Coronary artery (tissue), 2 donors: ENCODE measurements at regions not wholly inside any gene's neighbourhood (a gene's known extent, or its start where the extent isn't known, plus 50 kb on each side); places are given as distances from the start of the nearest gene placed in this dataset.

Experiments used
- DNase-seq: peaks from one replicate; pipeline ENCODE4 v3.0.0-alpha.2; 2017; ENCODE audit warnings: low spot score
- H3K27ac ChIP-seq, 2 donors: fragments of 200-600 bp; sonication (generic); one replicate each; pipeline ENCODE4 v1.5.1; 2016 to 2019
- H3K4me3 ChIP-seq: fragments of 200-600 bp; sonication (generic); 2 replicates; pipeline ENCODE4 v1.5.1; 2016; ENCODE audit warnings: mild to moderate bottlenecking, moderate library complexity
- CTCF ChIP-seq: fragments of 200-600 bp; sonication (generic); IDR thresholded peaks from one replicate; pipeline ENCODE4 v1.5.1; 2019; ENCODE audit warnings: antibody characterized with exemption

GRCh38 chr6:15997586-15998388, 131.1 kb upstream of the MYLIP start:
- Histone ChIP-seq H3K4me3 (no peak overlapping the region), H3K27ac (no peak overlapping the region)
- TF ChIP-seq CTCF = no peak
- no peak for DNase-seq

DNA sequence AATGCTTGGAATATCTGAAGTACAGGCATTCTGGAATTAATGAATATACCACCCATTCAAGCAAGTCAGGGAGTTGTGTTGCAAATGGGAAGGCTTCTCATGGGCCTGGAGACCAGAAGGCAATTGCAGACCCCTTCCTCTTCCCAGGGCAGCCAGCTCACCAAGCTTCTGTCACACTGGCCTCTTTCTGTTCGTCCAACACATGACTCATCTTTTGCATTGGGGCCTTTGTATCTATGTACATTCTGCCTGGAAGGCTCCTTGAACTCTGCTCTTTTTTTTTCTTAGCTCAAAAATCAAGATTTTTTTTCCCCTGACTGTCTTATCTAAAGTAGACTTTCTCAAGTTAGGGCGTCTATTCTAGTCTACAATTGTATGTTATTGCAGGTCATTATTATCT, 132.9 kb upstream of the MYLIP start:
- no peak for TF ChIP-seq CTCF
- H3K4me3 ChIP-seq = no peak overlapping the region
- no peak overlapping the region for H3K27ac ChIP-seq
- no peak for DNase-seq

- no peak for TF ChIP-seq CTCF
- no peak overlapping the region for H3K27ac ChIP-seq
- no peak overlapping the region for H3K4me3 ChIP-seq
- DNase-seq = no peak
These were observed 133.4 kb upstream of the MYLIP start for GRCh38 chr6:15995493-15995892.

GRCh38 chr6:15994814-15995459, 133.9 kb upstream of the MYLIP start:
- H3K4me3 ChIP-seq = no peak overlapping the region
- TF ChIP-seq CTCF = no peak
- no peak overlapping the region for H3K27ac ChIP-seq
- no peak for DNase-seq

DNA sequence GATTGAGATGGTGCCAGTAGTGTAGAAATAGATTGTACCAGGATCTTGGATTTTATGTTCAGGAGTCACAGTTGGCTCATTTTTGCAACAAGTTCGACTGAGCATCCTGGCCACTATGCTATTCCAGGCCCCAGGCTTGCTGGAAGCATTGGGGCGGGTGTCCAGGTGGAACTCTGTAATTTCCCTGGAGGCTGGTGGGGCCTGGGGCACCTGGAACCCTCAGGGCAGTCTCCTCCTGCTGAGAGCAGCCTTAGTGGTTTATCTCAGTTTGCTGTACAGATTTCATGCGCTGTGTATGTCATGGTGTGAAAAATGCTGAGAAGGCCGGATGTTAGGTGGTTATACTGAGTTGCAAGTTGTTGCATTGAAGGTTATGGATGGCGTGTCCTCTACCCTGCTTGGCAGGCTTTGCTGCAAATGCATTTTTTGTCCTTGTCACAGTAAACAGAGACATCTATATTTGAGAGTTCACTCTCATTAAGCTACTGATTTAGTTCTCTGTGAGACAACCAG, 135.1 kb upstream of the MYLIP start:
- Histone ChIP-seq H3K27ac (no peak overlapping the region), H3K4me3 (no peak overlapping the region)
- TF ChIP-seq CTCF = no peak
- no peak for DNase-seq

GRCh38 chr6:15990179-15990578, 138.7 kb upstream of the MYLIP start:
- no peak for TF ChIP-seq CTCF
- no peak overlapping the region for H3K4me3 ChIP-seq
- DNase-seq = no peak
- H3K27ac ChIP-seq = no peak overlapping the region

DNA sequence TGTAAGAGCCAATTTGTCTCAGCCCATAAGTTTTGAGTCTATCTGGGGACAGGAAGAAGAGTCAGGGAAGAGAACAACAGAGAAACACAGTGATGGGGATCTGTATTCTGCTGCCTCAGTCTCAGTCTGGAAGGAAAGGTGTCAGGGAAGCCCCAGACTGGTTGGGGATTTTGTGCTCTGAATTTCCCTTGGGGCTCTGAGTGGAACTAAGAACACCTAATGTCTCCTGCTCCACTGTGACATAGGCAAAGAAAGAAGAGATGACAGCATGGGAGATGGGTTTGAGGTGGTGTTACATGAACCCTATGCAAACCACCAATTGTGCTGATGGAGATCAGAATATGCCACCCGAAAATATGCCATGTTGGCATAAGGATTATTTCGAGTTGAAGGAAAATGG, 139.5 kb upstream of the MYLIP start:
- DNase-seq = no peak
- no peak for TF ChIP-seq CTCF

More for the DNA sequence above, 139.5 kb upstream of the MYLIP start:
- Histone ChIP-seq H3K27ac (no peak overlapping the region), H3K4me3 (no peak overlapping the region)
